GM12878 (cell line): ENCODE measurements at regions not wholly inside any gene's neighbourhood (a gene's known extent, or its start where the extent isn't known, plus 50 kb on each side); places are given as distances from the start of the nearest gene placed in this dataset.

Experiments used
- ATAC-seq: fragments of 200-7000 bp; cut with Tn5 transposase; 3 replicates; pipeline ENCODE4 v1.9.1; 2020; ENCODE audit warnings: mild to moderate bottlenecking, moderate library complexity
- BruUV-seq: library from RNA; stranded (reverse); fragments of 400-500 nt; replicated peaks from 2 replicates; lab custom pipeline; 2021; lab: Mats Ljungman, UMichigan
- CTCF ChIA-PET: fragments of 300-600 bp; sonication (Branson Sonifier 250); formaldehyde crosslinking; extraction: SDS; loops from one replicate; lab custom pipeline; 2021; ENCODE audit warnings: inconsistent platforms; lab: Yijun Ruan, JAX
- POLR2A ChIA-PET: fragments of 350-600 bp; formaldehyde crosslinking; extraction: SDS; loops from one replicate; lab custom pipeline; 2021; ENCODE audit warnings: inconsistent platforms; lab: Charles Lee
- RAD21 ChIA-PET: fragments of 300-600 bp; sonication (Branson Sonifier 250); formaldehyde crosslinking; loops from one replicate; lab custom pipeline; 2023; ENCODE audit warnings: antibody characterized with exemption; ENCODE audit not compliant: unreplicated experiment; lab: Charles Lee
- SMC1A ChIA-PET: fragments of 300-600 bp; sonication (Branson Sonifier 250); formaldehyde crosslinking; loops from one replicate; lab custom pipeline; 2023; ENCODE audit not compliant: unreplicated experiment, uncharacterized antibody; lab: Charles Lee
- DNase-seq: peaks from one replicate; pipeline ENCODE4 v3.0.0-alpha.2; 2011; ENCODE audit warnings: low read depth, low spot score
- FAIRE-seq: peaks from 3 replicates; lab custom pipeline; 2011; peaks lifted over from hg19 to GRCh38; lab: Jason Lieb, UNC
- H2AFZ ChIP-seq: 2 replicates; pipeline ENCODE4 v1.6.0; 2011; ENCODE audit warnings: low read depth, low read length, control low read depth; ENCODE audit not compliant: control insufficient read depth
- H3K27ac ChIP-seq: 2 replicates; pipeline ENCODE4 v1.5.1; 2011; ENCODE audit warnings: control low read depth; ENCODE audit not compliant: control insufficient read depth, insufficient read depth
- H3K27me3 ChIP-seq, 2 experiments: replicated peaks in 1 of 2; 2 replicates each; pipeline versions ENCODE4 v1.6.0 to v1.6.1; 2011; ENCODE audit warnings: low read length in 1 of 2; ENCODE audit not compliant: control insufficient read depth in 2 of 2, insufficient read depth in 2 of 2
- H3K36me3 ChIP-seq, 2 experiments: 2 replicates each; pipeline ENCODE4 v1.5.1; 2011; ENCODE audit warnings: low read length in 1 of 2; ENCODE audit not compliant: control insufficient read depth in 2 of 2, insufficient read depth in 2 of 2
- H3K4me1 ChIP-seq: 2 replicates; pipeline ENCODE4 v1.6.1; 2011; ENCODE audit warnings: mild to moderate bottlenecking, low read length, moderate library complexity, mixed read lengths; ENCODE audit not compliant: control insufficient read depth, insufficient read depth
- H3K4me2 ChIP-seq: 2 replicates; pipeline ENCODE4 v1.6.0; 2011; ENCODE audit warnings: control low read depth; ENCODE audit not compliant: control insufficient read depth, insufficient read depth
- H3K4me3 ChIP-seq: fragments of 200-600 bp; sonication (generic); 2 replicates; pipeline ENCODE4 v1.5.1; 2016
- H3K79me2 ChIP-seq: 2 replicates; pipeline ENCODE4 v1.6.0; 2011; ENCODE audit warnings: low read length; ENCODE audit not compliant: control insufficient read depth, insufficient read depth
- H3K9ac ChIP-seq: 2 replicates; pipeline ENCODE4 v1.8.0; 2011; ENCODE audit warnings: low read length, control low read depth, mixed read lengths; ENCODE audit not compliant: control insufficient read depth, insufficient read depth
- H3K9me3 ChIP-seq: replicated peaks from 3 replicates; pipeline ENCODE4 v1.5.1; 2011; ENCODE audit warnings: mild to moderate bottlenecking, low read length; ENCODE audit not compliant: control insufficient read depth, insufficient read depth
- H4K20me1 ChIP-seq: 2 replicates; pipeline ENCODE4 v1.6.0; 2011; ENCODE audit not compliant: control insufficient read depth, insufficient read depth
- IKZF1 ChIP-seq: fragments of 450-650 bp; conservative IDR thresholded peaks from 2 replicates; pipeline ENCODE4 v1.6.1; 2017; ENCODE audit warnings: antibody characterized with exemption, mild to moderate bottlenecking
- JUNB ChIP-seq: IDR thresholded peaks from 2 replicates; pipeline ENCODE4 v1.6.1; 2016; ENCODE audit warnings: antibody characterized with exemption, mild to moderate bottlenecking
- LARP7 ChIP-seq: fragments of 450-650 bp; IDR thresholded peaks from 2 replicates; pipeline ENCODE4 v1.6.1; 2017; ENCODE audit warnings: mild to moderate bottlenecking
- SRF ChIP-seq, 2 experiments: IDR thresholded peaks; 2 replicates each; pipeline ENCODE4 v1.6.1; 2011; ENCODE audit warnings: low read depth in 2 of 2, low read length in 2 of 2, mild to moderate bottlenecking in 1 of 2, moderate library complexity in 1 of 2
- WGBS: methylation state at CpG from one replicate; pipeline ENCODE4 v1.1.6; 2016; ENCODE audit warnings: low lambda C conversion rate; ENCODE audit not compliant: insufficient replicate concordance, insufficient coverage; ENCODE audit errors: missing lambda C conversion rate; 5-methylcytosine and 5-hydroxymethylcytosine counted together
- in situ Hi-C: fragments of 300-500 bp; cut with MboI; formaldehyde crosslinking; loops from 9 replicates; pipeline ENCODE4 v1.14.3; 2018; ENCODE audit warnings: mixed read lengths
- intact Hi-C: fragments of 100-400 bp; cut with micrococcal nuclease; formaldehyde crosslinking; loops from one replicate; pipeline ENCODE4 v1.14.2; 2022; ENCODE audit not compliant: unreplicated experiment

DNA sequence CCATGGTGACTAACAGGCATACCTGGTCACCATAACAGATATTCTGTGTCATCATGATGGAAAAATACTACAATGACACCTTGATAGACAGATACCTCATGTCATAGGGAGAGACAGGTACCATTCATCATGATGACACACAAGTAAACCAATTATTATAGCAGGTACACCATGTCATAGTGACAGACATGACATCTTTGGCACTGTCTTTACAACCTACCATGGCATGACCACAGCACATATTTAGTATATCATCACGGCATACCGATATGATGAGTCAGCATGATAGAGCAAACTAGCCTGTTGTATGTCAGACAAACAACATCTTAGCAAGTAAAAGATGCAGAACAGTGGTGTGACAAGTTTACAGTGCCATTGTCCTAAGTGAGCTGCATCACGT lies 101.3 kb upstream of the KLHL29 start:
- ChIA-PET CTCF (no interaction called here), SMC1A (interaction anchor here (0.7 kb wide), 1 partner anchor 19 kb away, joined by 3 read pairs; no protein-coding TSS in a partner anchor), RAD21 (no interaction called here), POLR2A (no interaction called here)
- Histone ChIP-seq H3K4me2 (no peak overlapping the region), H3K4me3 (no peak overlapping the region), H2AFZ (no peak overlapping the region), H3K4me1 (no peaks in the 10 kb centered on the region), H3K36me3 (no peaks in the 10 kb centered on the region), H3K27ac (no peak overlapping the region), H3K9me3 (no peaks in the 10 kb centered on the region), H4K20me1 (no peaks in the 10 kb centered on the region), H3K27me3 (peaks cover 0 to 9% of the 10 kb centered on the region in 2 experiments; a peak in 3 of 4 replicates), H3K9ac (no peak overlapping the region), H3K79me2 (no peaks in the 10 kb centered on the region)
- TF ChIP-seq SRF (IDR thresholded peaks at IDR 0.05; ENCODE audit: low read depth in 2 of 2, low read length in 2 of 2) (no peak), IKZF1 (no peak), JUNB (no peak)
- WGBS = 47% methylated on average over 3 of the region's 3 CpGs
- ATAC-seq = no peak
- BruUV-seq = no TSS peak
- FAIRE-seq = no peak
- no peak for DNase-seq
- in situ Hi-C loops = no loop called here
- intact Hi-C loops = no loop called here

DNA sequence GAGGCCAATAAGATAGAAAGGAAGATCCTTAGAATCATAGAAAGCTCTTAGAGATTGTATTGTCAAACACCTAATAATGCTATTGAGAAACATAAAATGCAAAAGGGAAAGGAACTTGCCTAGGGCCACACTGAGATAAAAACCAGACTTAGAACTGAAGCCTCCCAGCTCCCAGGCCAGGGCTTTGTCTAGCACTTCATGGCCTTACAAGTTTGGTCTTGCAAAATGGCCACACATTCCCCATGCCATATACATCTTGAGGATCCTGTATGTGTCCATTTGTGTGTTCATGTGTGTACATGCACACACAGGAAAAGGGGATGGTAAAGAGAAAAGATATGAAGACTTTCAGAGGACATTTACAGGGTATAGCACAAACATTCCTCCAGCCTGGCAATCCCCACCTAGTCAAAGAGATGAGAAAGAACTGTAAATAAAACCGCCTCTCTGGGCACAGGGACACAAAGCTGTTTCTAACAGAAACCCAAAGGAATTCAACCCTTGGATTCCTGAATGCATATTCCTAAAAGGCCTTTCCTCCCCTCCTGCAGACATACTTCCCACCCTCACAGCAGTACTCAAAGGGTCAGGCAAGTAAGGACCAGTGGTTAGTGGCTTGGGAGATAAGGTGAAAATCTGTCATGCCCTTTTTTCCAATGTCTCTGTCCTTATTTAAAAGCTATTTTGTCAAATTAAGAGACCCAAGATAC lies 99.7 kb upstream of the KLHL29 start:
- RAD21 ChIA-PET = no interaction called here
- no peak for FAIRE-seq
- intact Hi-C loops (no loop called here), in situ Hi-C loops (no loop called here)
- DNase-seq = no peak
- no TSS peak for BruUV-seq
- Histone ChIP-seq H4K20me1 (no peaks in the 10 kb centered on the region), H3K27me3 (peaks cover 0 to 9% of the 10 kb centered on the region in 2 experiments; a peak in 2 of 4 replicates), H3K9ac (no peak overlapping the region), H3K4me2 (no peak overlapping the region), H3K4me3 (no peak overlapping the region), H3K9me3 (no peaks in the 10 kb centered on the region), H3K4me1 (no peaks in the 10 kb centered on the region), H3K36me3 (no peaks in the 10 kb centered on the region), H3K27ac (no peak overlapping the region), H3K79me2 (no peaks in the 10 kb centered on the region), H2AFZ (no peak overlapping the region)
- POLR2A ChIA-PET = no interaction called here
- ATAC-seq = no peak
- SMC1A ChIA-PET = no interaction called here
- no peak for TF ChIP-seq LARP7
- CTCF ChIA-PET = no interaction called here
- 0% methylated on average over 1 of the region's 1 CpG for WGBS
